ENCODE measurements at regions not wholly inside any gene's neighbourhood (a gene's known extent, or its start where the extent isn't known, plus 50 kb on each side); places are given as distances from the start of the nearest gene placed in this dataset.
A peak's percentile ranks its signal among the peaks of the same experiment; 100 is the strongest.
"Not testable (repeated sequence)": the region's sequence is repeated elsewhere in the genome, so short reads cannot be mapped to it uniquely, and the experiment has no call there.

- no TSS peak for BruUV-seq (replicated peaks)
- Histone ChIP-seq H4K20me1 (ENCODE audit: low read length) (no peaks in the 10 kb centered on the region), H3K9me2 (replicated peaks; ENCODE audit: low read length) (no peaks in the 10 kb centered on the region), H3K4me1 (ENCODE audit: insufficient read depth, low read length) (peaks cover 19% of the 10 kb centered on the region), H3K9ac (ENCODE audit: low read length) (no peak overlapping the region), H3K36me3 (ENCODE audit: low read depth, low read length) (no peaks in the 10 kb centered on the region), H3K27ac (ENCODE audit: low read length) (no peak overlapping the region), H3K27me3 (ENCODE audit: low read length) (no peaks in the 10 kb centered on the region), H3K4me3 (ENCODE audit: low read length) (no peak overlapping the region), H3K79me2 (ENCODE audit: low read length) (no peaks in the 10 kb centered on the region), H3K9me3 (ENCODE audit: low read length) (no peaks in the 10 kb centered on the region), H2AFZ (ENCODE audit: low read length) (no peak overlapping the region), H3F3A (ENCODE audit: low read length, unreplicated experiment) (no peaks in the 10 kb centered on the region), H3K4me2 (ENCODE audit: low read length) (0 out of 2 replicates have a peak overlapping the region, but pooled peaks have one; percentile 13)
- ChIA-PET POLR2A (ENCODE audit: unreplicated experiment) (no interaction called here), CTCF (interaction anchor here (0.6 kb wide), 1 partner anchor 57 kb away, joined by 3 read pairs; no protein-coding TSS in a partner anchor)
- ATAC-seq (peak; percentile 34), DNase-seq (peak; percentile 68)
- intact Hi-C loops (cut with micrococcal nuclease), result no loop called here
- TF ChIP-seq EZH2phosphoT487 (IDR thresholded peaks at IDR 0.05; ENCODE audit: borderline replicate concordance, low read length) (no peak), CTCF (conservative IDR thresholded peaks at IDR 0.05; ENCODE audit: low read depth, low read length) (no peak), EZH2 (IDR thresholded peaks at IDR 0.05; ENCODE audit: low read length, unreplicated experiment) (no peak)
Observed at GRCh38 chr2:219870041-219870440, 242.6 kb downstream of the SLC4A3 start.

- no peaks in the 10 kb centered on the region for H3K27me3 ChIP-seq (ENCODE audit: low read length)
- H3K4me3 ChIP-seq (ENCODE audit: low read length), result no peak overlapping the region
- TF ChIP-seq EZH2 (IDR thresholded peaks at IDR 0.05; ENCODE audit: low read length, unreplicated experiment) (no peak), CTCF (conservative IDR thresholded peaks at IDR 0.05; ENCODE audit: low read depth, low read length) (no peak), EZH2phosphoT487 (IDR thresholded peaks at IDR 0.05; ENCODE audit: borderline replicate concordance, low read length) (no peak)
- intact Hi-C loops (cut with micrococcal nuclease), result no loop called here
- no peaks in the 10 kb centered on the region for H3K36me3 ChIP-seq (ENCODE audit: low read depth, low read length)
- no peaks in the 10 kb centered on the region for H3K9me2 ChIP-seq (replicated peaks; ENCODE audit: low read length)
- H3K9me3 ChIP-seq (ENCODE audit: low read length), result no peaks in the 10 kb centered on the region
- H3K4me2 ChIP-seq (ENCODE audit: low read length), result no peak overlapping the region
- ATAC-seq (no peak), DNase-seq (no peak)
- ChIA-PET CTCF (no interaction called here), POLR2A (ENCODE audit: unreplicated experiment) (no interaction called here)
- H3K4me1 ChIP-seq (ENCODE audit: insufficient read depth, low read length), result peaks cover 19% of the 10 kb centered on the region
- no peaks in the 10 kb centered on the region for H3F3A ChIP-seq (ENCODE audit: low read length, unreplicated experiment)
- H3K79me2 ChIP-seq (ENCODE audit: low read length), result no peaks in the 10 kb centered on the region
- H3K9ac ChIP-seq (ENCODE audit: low read length), result no peak overlapping the region
- no peaks in the 10 kb centered on the region for H4K20me1 ChIP-seq (ENCODE audit: low read length)
- no TSS peak for BruUV-seq (replicated peaks)
- no peak overlapping the region for H3K27ac ChIP-seq (ENCODE audit: low read length)
- H2AFZ ChIP-seq (ENCODE audit: low read length), result no peak overlapping the region
Observed at GRCh38 chr2:219871351-219871750, 243.9 kb downstream of the SLC4A3 start.

GRCh38 chr2:219875036-219875435 is 247.6 kb downstream of the SLC4A3 start:
- Histone ChIP-seq H2AFZ (ENCODE audit: low read length) (no peak overlapping the region), H3K9me2 (replicated peaks; ENCODE audit: low read length) (no peaks in the 10 kb centered on the region), H3K27me3 (ENCODE audit: low read length) (no peaks in the 10 kb centered on the region; the same call in 1 of the 2 replicates), H3K79me2 (ENCODE audit: low read length) (no peaks in the 10 kb centered on the region), H3K9ac (ENCODE audit: low read length) (no peak overlapping the region), H3K27ac (ENCODE audit: low read length) (no peak overlapping the region), H3K4me3 (ENCODE audit: low read length) (no peak overlapping the region), H3K4me1 (ENCODE audit: insufficient read depth, low read length) (0 out of 2 replicates have a peak, but pooled peaks cover 3% of the 10 kb centered on the region), H3F3A (ENCODE audit: low read length, unreplicated experiment) (no peaks in the 10 kb centered on the region), H3K4me2 (ENCODE audit: low read length) (no peak overlapping the region), H4K20me1 (ENCODE audit: low read length) (no peaks in the 10 kb centered on the region), H3K9me3 (ENCODE audit: low read length) (no peaks in the 10 kb centered on the region), H3K36me3 (ENCODE audit: low read depth, low read length) (no peaks in the 10 kb centered on the region)
- no peak for ATAC-seq
- CTCF ChIA-PET, result no interaction called here
- intact Hi-C loops (cut with micrococcal nuclease), result no loop called here
- POLR2A ChIA-PET (ENCODE audit: unreplicated experiment), result no interaction called here
- TF ChIP-seq EZH2 (IDR thresholded peaks at IDR 0.05; ENCODE audit: low read length, unreplicated experiment) (no peak), EZH2phosphoT487 (IDR thresholded peaks at IDR 0.05; ENCODE audit: borderline replicate concordance, low read length) (no peak), CTCF (conservative IDR thresholded peaks at IDR 0.05; ENCODE audit: low read depth, low read length) (no peak)
- BruUV-seq (replicated peaks), result no TSS peak
- no peak for DNase-seq

GRCh38 chr2:219875986-219876385 is 248.6 kb downstream of the SLC4A3 start:
- H3K27me3 ChIP-seq (ENCODE audit: low read length); POLR2A ChIA-PET (ENCODE audit: unreplicated experiment); BruUV-seq (replicated peaks); H3K9ac ChIP-seq (ENCODE audit: low read length); ATAC-seq; H3K4me3 ChIP-seq (ENCODE audit: low read length); CTCF ChIA-PET; H2AFZ ChIP-seq (ENCODE audit: low read length); H3K79me2 ChIP-seq (ENCODE audit: low read length); H3K27ac ChIP-seq (ENCODE audit: low read length); H3K4me1 ChIP-seq (ENCODE audit: insufficient read depth, low read length); H3K9me3 ChIP-seq (ENCODE audit: low read length); intact Hi-C loops (cut with micrococcal nuclease); H3K36me3 ChIP-seq (ENCODE audit: low read depth, low read length); H4K20me1 ChIP-seq (ENCODE audit: low read length); DNase-seq; H3F3A ChIP-seq (ENCODE audit: low read length, unreplicated experiment); H3K4me2 ChIP-seq (ENCODE audit: low read length); H3K9me2 ChIP-seq (replicated peaks; ENCODE audit: low read length): not testable (repeated sequence)
